Stimulated activated CD8-positive, alpha-beta memory T cell treated with anti-CD3 and anti-CD28 coated beads, Interleukin-4, amount 100 ng/mL, for 4 hours (primary cell): ENCODE measurements at regions not wholly inside any gene's neighbourhood (a gene's known extent, or its start where the extent isn't known, plus 50 kb on each side); places are given as distances from the start of the nearest gene placed in this dataset.
"Not testable (repeated sequence)": the region's sequence is repeated elsewhere in the genome, so short reads cannot be mapped to it uniquely, and the experiment has no call there.

Experiments
- DNase-seq, 2 donors: peaks; one replicate each; pipeline ENCODE4 v3.0.0-alpha.2; 2020; ENCODE audit warnings: low read depth in 2 of 2, low spot score in 1 of 2

- DNase-seq = no peak
These were observed 494.1 kb downstream of the ZNF385D start for GRCh38 chr3:21256932-21257331.

GRCh38 chr3:21238661-21239060 lies 512.3 kb downstream of the ZNF385D start:
- no peak for DNase-seq

GRCh38 chr3:21237638-21238037 lies 513.4 kb downstream of the ZNF385D start:
- DNase-seq = no peak

- DNase-seq = no peak
These were observed 515.5 kb downstream of the ZNF385D start for GRCh38 chr3:21235491-21235890.

- no peak for DNase-seq
These were observed 516.1 kb downstream of the ZNF385D start for GRCh38 chr3:21234933-21235332.

- no peak for DNase-seq
These were observed 521.4 kb downstream of the ZNF385D start for GRCh38 chr3:21229426-21230135.

GRCh38 chr3:21226086-21226485 lies 524.9 kb downstream of the ZNF385D start:
- DNase-seq = no peak

GRCh38 chr3:21220944-21221343 lies 530.1 kb downstream of the ZNF385D start:
- DNase-seq = no peak

GRCh38 chr3:21216598-21216997 lies 534.4 kb downstream of the ZNF385D start:
- no peak for DNase-seq

- DNase-seq = not testable (repeated sequence)
These were observed 546.9 kb downstream of the ZNF385D start for GRCh38 chr3:21204122-21204521.

GRCh38 chr3:21195203-21195602 lies 555.8 kb downstream of the ZNF385D start:
- no peak for DNase-seq

- not testable (repeated sequence) for DNase-seq
These were observed 557.0 kb downstream of the ZNF385D start for GRCh38 chr3:21194036-21194435.

- DNase-seq = no peak
These were observed 562.6 kb downstream of the ZNF385D start for GRCh38 chr3:21188459-21188858.

GRCh38 chr3:21185816-21186314 lies 565.1 kb downstream of the ZNF385D start:
- DNase-seq = no peak

GRCh38 chr3:21174461-21174860 lies 576.5 kb downstream of the ZNF385D start:
- no peak for DNase-seq

GRCh38 chr3:21170964-21171363 lies 580.0 kb downstream of the ZNF385D start:
- no peak for DNase-seq

GRCh38 chr3:21169948-21170347 lies 581.1 kb downstream of the ZNF385D start:
- DNase-seq = no peak

GRCh38 chr3:21168471-21168870 lies 582.5 kb downstream of the ZNF385D start:
- DNase-seq = no peak

GRCh38 chr3:21163956-21164355 lies 587.1 kb downstream of the ZNF385D start:
- no peak for DNase-seq

GRCh38 chr3:21159543-21159906 lies 591.5 kb downstream of the ZNF385D start:
- no peak for DNase-seq

- no peak for DNase-seq
These were observed 592.0 kb downstream of the ZNF385D start for GRCh38 chr3:21158861-21159542.

GRCh38 chr3:21154911-21155310 lies 596.1 kb downstream of the ZNF385D start:
- DNase-seq = no peak

- no peak for DNase-seq
These were observed 598.5 kb downstream of the ZNF385D start for GRCh38 chr3:21152555-21152954.
